HG02763 (cell line): ENCODE measurements at regions not wholly inside any gene's neighbourhood (a gene's known extent, or its start where the extent isn't known, plus 50 kb on each side); places are given as distances from the start of the nearest gene placed in this dataset.
"Not testable (repeated sequence)": the region's sequence is repeated elsewhere in the genome, so short reads cannot be mapped to it uniquely, and the experiment has no call there.

Experiments
- ATAC-seq: cut with Tn5 transposase; IDR thresholded peaks from one replicate; pipeline ENCODE4 v1.9.1; 2021; ENCODE audit warnings: mild to moderate bottlenecking, moderate library complexity; ENCODE audit not compliant: unreplicated experiment

DNA sequence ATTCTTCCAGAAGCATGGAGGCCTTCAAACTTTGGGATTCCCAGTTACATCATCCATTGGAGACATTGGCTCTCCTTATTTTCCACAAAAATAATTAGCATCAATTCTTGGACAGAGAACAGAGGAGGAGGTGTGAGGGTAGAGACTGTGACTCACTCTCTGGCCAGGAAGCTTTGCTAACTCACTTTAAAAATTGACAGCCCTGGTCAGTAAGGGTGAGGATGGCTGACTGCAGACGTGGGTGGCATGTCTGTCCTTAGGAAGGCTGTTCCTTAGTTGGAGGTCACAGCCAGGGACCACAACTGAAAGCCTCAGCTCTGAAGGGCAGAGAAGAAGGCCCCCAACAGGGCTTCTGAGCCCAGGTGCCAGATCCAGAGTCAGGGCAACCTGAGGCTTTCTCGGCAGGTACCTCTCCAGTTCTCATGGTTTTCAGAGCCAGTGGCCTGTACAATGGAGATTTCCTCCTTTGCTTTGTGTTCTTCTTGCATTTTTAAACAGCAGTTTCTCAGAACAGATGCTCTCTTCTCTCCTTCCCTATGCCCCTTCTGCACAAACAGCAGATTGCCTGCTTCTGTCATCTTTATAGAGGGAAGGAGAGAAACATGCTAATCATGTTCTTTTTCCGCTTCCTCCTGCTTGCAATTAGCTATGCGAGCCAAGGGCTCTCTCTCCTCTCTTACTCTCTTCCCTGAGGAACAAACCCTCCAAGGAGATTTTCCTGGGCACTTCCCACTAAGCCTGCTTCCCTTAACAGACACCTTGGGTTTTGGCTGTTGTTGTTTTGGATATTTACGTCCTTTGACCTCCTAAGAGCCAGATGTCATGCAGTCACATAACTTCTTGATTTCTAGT is 92.5 kb upstream of the ZNF366 start:
- ATAC-seq, result no peak

DNA sequence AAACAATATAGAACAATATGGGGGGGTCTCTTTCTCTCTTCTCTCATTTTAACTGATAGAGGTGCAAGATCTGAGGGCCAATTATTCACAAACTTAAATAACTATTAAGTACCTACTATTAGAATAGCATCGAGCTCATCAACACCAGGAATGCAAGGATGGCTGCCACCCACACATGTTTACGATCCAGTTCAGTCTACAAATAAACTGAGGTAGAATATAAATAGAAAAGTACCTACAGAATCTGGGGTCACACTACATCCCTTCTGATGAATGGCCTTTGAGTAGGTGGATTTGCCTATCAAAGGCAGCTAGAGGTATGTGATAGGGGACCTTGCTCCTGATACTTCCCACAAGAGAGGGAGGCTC is 91.8 kb upstream of the ZNF366 start:
- ATAC-seq, result no peak

DNA sequence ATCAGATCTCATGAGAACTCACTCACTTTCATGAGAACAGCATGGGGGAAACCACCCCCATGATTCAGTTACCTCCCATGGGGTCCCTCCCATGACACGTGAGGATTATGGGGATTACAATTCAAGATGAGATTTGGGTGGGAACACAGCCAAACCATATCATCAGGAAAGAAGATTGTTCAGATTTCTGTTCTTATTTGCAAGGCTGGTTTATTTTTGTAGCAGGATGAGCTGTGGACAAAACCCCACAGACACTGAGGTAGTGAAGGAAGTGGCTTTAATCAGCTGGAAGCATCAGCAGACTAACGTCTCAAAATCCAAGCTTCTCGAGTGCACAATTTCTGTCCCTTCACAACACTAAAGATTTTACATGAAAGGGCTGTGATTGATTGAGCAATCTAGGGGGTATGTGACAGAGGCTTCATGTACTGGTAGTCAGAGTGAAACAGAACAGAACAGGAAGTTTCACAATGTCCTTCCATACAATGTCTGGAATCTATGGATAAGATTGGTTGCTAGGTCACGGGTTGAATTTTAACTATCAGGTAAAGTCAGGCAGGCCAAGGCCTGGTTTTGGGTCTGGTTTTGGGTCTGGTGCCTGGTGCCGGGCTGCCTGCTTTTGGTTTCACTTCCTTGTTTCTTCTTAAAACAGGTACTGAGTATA is 91.3 kb upstream of the ZNF366 start:
- ATAC-seq, result no peak

DNA sequence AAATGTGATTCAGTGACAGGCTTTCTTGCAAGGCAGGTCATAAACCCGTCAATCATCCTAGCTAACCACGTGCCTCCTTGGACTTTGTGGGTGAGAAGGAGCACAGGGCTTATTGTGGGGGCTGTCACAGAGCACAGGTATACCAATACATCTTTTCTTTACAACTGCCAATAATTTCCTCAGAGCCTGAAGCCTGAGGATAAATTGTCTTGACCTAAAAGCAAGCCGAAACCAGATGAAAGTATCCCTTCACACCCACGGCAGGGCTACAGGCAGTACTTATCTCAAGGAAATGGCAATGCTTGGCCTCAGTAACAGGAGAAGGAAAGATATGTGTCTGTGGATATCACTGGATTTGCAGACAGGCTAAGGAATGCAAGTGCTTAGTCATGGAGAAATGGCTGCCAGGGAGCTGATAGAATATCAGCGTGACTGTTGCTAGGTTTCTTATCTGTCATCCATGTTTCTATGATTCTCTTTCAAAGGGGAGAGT is 90.3 kb upstream of the ZNF366 start:
- ATAC-seq, result no peak

DNA sequence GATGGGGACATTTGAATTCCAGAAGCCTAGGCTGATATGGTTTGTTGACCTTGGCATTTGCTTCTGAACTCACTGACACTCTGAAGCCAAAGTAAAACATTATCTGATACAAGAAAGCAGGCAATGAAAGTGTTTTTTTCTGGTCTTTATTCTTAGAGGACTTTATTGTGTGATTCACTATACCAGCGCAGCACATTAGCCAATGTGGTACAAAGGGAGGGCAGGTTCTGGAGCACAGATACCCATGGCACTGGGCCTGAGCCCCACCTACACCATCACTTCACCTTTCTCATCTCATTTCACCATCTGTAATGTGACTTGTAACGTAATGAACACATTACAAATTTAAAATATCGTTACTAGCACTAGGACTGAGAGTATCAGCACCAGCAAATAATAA is 89.7 kb upstream of the ZNF366 start:
- ATAC-seq, result no peak

DNA sequence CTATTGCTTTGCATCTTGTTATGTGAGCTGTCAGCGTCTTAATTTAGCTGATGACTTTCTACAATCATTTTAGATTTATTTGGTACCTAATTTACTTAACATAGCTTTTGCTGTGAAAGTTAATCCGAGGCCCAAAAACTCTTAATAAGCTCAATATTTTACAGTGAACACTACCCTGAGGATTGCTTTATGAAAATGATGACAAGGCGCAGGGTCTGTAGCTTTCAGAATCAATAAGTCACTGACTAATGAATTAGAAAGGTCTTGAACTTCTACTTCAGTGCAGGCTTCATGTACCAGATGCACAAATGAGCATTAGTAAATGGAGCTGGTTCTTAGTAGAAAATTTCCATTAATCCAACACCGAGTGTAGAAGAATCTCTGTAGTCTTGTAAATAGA is 81.4 kb upstream of the ZNF366 start:
- ATAC-seq, result no peak

DNA sequence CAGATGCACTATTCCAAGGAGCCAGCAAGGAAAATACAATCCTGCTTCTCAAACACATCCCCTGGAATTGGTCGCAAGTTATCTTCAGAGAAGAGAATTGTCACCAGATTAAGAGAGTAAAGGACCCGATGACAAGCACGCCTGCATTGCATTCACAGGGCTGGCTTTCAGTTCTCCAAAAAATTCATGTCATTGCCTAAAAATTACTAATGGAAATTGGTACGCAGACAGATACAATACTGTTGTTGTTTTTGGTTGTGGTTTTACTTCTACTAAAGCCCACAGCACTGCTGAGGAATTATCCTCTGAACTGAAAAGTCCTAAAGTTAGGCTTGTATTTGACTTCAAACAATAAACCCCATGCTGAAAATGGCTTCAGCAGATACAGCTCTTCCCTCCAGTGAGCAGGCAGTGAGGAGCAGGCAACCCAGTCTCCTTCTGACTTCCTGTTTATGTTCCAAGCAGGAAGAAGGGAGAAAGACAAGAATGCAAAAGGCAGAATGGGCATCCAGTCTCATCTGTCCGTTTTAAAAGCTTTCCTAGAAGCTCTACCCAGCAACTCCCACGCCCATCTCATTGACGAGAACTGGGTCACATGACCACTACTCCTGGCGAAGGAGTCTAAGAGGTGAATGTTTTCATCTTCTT is 80.6 kb upstream of the ZNF366 start:
- ATAC-seq, result no peak

DNA sequence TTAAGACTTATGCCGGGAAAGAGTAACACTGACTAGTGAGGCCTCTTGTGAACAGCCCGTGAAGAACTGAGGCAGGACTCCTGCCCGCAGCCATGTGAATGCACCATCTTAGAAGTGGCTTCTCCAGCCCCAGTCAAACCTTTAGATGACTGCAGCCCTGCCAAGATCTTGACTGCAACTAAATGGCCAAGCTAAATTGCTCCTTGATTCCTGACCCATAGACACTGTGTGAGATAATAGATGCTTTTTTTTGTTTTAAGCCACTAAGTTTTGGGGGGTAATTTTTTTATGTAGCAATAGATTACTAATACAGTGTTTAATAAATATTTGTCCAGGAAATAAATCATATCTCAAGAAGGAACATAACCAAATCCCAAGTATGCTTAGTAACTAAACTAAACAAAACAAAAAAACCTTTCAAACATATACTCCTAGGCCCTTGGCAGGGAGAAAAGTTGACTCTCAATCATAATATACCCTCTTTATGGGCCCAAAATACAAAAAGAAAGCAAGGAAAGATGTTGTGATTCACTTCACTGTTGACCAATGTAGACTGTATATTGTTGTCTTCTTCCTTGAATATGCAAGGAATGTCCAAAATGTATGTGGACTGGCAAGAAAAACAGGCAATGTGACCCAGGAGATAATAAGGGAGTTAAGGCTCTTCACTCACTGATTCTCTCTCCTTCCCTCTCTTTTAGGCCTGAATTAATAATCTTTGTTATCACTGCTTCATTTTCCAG is 79.7 kb upstream of the ZNF366 start:
- ATAC-seq, result no peak

DNA sequence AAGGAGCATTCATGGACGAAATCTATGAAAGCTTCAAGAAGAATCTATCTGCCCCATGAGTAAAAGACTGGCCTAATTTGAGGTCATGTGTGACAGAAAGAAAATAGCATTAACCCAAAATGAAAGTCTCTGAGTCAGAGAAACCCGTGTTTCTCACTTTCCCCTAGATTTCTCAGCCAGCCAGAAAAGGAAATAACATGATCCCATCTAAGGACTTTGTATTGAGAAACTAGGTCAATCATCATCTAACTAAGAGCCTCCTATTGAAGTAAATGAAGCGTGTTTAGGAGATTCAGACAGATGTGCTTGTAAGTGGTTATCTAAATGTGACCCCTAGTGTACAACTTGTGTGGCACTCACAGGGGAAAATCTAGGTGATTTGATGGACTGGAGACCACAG is 77.3 kb upstream of the ZNF366 start:
- ATAC-seq, result no peak

DNA sequence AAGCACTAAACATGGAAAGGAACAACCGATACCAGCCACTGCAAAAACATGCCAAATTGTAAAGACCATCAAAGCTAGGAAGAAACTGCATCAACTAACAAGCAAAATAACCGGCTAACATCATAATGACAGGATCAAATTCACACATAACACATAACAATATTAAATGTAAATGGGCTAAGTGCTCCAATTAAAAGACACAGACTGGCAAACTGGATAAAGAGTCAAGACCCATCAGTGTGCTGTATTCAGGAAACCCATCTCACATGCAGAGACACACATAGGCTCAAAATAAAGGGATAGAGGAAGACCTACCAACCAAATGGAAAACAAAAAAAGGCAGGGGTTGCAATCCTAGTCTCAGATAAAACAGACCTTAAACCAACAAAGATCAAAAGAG is 72.1 kb upstream of the ZNF366 start:
- not testable (repeated sequence) for ATAC-seq

DNA sequence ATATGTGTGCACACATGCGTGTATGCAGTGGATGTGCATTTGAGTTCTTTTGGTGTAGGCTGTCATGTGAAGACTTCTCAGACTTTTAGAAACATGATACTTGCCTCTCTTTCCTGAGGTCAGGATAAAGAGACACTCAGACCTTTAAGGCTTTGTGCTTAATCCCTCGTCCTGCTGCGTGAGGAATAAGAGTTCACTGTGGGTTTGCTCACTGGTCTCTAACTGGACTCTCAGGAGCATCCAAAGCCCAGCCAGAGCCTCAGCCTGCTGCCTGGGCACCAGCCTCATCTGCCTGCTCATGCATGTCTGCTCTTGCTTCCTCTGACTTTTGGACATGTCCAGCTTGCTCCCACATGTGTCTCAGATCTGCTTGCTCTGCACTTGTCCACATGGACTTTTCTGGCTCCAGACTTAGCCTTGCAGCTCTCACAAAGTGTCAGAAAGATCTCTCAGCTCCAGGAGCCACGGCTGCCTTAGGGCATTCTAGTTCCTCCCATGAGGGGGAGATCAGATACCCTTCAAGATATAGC is 65.1 kb upstream of the ZNF366 start:
- ATAC-seq, result no peak

DNA sequence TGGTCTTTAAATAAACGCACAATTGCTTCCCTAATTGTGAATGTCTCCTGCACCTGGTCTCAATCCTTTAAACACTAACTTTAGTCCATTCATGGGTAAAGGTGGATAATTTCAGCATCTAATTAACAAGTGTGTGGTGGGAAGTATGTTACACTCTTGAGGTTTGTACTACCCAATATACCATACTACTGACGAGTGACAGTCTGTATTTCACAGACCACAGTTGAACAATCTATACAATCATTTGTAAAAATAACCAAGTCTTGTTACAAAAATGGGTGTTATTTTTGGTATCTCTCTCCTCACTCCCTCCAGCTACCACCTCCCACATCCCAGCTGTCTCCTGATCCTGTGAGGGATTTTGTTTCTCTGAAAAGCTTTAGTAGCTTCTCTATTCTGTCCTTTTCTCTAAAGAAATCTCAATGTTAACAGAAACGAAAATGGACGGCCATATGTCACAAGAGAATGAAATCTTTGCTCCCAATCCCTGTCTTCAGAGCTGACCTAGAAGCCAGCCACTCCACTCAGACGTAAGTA is 62.3 kb upstream of the ZNF366 start:
- ATAC-seq, result no peak

DNA sequence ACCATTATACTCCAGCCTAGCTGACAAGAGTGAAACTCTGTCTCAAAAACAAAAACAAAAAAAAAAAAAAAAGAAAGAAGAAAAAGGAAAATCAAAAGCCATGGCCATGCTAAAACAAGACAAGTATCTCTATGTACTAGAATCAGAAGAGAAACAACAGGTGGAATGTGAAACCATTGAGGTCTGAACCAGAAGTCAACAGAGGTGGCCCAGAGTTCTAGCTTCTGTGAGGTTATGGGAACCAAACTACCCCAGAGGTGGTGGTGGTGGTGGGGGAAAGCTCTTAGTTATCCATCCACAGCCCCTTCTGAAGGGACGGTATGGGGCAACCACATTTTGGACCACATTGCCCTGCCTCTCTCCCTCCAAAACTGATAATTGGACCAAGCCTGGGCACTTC is 59.5 kb upstream of the ZNF366 start:
- ATAC-seq, result no peak

DNA sequence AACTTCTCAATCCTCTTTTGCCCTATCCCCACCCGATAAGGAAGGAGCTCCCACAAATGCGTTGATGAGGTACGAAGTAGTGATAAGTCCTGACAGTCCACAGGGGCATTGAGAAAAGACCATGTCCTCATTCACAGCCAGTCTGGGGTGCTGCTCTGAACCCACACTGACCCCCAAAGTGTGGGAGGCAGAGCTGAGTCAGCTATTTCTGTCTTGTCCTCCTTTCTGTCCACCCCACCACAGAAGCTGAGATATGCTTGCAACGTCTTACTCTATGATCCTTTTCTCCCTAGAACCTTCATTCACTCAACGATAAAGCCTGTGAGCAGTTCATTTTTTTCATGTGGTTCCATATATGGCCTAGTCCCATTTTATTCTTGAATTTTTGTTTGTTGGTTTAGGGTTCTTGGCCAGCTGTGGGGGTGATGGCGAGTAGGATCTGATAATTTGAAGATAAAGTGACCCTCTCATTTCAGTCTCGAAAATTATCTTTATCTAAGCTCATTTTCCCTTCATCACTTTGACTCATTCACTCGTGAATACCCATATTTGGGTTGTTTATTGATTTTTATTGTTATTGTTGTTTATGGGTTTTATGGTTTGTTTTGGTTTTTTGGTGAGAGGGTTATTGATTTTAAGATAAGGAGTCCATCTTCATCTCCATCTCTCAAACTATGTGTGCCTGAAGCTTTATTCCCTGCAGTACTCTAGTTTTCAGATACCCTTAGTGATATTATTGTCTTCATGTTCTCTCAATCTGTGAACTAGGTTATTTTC is 58.5 kb upstream of the ZNF366 start:
- no peak for ATAC-seq

DNA sequence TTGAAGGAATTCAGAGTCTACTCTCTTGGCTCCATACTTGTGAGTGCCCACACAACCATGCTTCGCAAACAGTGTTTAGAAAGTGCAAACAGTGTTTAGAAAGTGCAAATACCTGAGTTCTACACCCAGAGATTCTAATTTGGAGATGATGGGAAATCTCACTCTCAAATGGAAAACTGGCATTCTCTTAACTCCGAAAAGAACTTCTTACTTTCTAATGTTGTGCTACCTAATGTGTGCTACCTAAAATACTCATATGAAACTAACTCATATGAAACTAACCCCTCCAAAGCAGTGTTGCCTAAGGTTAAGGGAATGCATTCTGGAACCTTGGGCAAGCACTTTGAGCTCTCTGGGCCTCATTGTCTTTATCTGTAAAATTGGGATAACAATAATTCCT is 55.5 kb upstream of the ZNF366 start:
- ATAC-seq, result no peak

DNA sequence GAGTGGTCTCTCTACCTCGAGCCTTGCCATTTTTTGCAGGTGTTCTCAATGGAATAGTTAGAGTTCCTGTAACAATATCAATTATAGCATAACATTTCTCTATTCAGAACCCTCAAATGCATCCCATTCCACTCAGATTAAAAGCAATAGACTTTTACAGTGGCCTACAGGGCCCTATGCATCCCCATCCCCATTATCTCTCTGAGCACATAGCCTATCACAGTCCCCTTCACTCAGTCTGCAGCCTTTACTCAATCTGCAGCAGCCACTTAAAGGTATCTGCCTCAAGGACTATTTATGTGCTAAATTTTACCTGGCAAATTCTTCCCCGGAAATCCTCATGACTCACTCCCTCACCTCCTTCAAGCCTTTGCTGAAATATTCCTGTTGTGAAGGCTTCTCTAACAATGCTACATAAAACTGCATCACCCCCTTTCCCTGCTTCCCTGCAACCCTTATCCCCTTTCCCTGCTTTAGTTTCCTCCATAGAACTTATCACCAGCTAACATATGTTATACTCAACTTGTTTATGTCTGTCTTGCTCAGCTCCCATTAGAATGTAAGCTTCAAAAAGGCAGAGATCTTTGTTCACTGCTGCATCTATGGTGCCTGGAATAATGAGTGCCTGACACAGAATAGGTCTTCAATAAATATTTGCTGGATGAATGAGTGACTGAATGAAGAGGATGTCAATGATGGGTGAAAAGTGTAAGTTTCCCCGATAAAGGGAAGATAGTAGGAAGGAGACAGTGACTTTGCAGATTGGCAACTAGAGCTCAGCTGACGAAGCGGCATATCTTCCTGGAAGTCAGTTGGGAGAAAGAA is 54.1 kb upstream of the ZNF366 start:
- ATAC-seq, result no peak

DNA sequence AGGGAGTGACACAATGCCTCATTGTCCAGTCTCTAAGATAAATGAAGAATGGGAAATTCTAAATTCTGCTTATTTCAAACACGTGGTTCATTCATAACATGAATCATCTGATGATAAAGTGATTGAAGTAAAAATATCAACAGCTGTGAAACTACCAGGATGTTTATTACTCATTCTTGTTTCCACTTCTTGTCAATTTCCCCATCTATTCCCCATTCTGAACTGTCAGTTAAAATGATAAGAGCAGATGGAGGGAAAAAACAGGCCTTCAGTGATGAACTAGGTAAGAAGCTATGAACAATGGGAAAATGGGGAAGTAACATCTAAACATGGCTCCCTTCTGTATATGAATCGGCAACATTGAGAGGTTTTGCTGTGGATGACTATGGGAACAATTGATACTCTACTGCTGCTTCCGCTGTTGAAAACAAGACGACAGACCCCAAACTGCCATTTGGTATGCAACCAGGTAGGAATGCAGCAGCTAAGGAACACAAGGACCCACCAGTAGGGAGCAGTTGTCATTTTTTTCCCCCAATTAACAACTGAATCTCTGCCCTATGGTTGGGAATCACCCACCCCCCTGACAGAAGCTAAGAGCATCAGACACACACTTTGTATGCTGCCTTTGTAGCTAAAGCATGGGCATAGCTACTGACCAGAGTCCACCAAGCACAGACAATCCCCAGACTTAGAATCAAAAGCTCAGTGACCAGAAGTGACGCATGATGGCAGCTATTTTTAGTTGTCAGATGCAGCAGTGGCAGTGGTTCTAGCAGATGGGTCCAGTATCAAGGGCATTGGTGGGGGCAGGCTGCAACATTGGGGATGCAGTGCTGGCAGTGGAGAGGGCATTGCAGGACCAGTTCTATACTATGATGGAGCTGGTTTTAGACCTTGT is 52.9 kb upstream of the ZNF366 start:
- ATAC-seq, result no peak

DNA sequence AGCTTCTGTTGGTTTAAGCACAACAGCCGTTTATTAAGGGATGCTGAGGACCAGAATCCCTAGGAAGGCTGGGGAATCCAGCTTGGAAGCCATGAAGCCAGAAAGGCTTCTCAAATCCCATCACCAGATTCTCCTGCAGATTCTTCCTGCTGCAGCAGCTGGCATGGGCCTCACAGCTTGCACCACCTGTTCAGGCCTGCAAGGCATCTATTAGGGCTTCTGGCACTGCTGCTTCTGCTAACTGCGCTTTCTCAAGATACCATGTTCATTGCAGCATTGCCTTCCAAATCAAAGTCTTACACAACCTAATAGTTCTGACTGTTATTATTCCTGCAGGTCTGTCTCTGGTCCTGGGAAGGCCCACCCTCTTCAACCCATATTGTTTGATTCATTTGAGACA is 51.2 kb upstream of the ZNF366 start:
- ATAC-seq, result no peak
